Cardiac muscle cell (in vitro differentiated cells and primary cell): ENCODE measurements at regions not wholly inside any gene's neighbourhood (a gene's known extent, or its start where the extent isn't known, plus 50 kb on each side); places are given as distances from the start of the nearest gene placed in this dataset.
"Not testable (repeated sequence)": the region's sequence is repeated elsewhere in the genome, so short reads cannot be mapped to it uniquely, and the experiment has no call there.

Experiments used
- DNase-seq, 2 donors: peaks; one replicate each; pipeline versions ENCODE4 v3.0.0 to v3.0.0-alpha.2; 2010 to 2017; ENCODE audit warnings: low read depth in 1 of 2, low spot score in 1 of 2
- H3K27ac ChIP-seq: fragments of 200-600 bp; sonication (generic); 2 replicates; pipeline ENCODE4 v1.5.1; 2016
- H3K27me3 ChIP-seq: fragments of 200-600 bp; sonication (generic); 2 replicates; pipeline ENCODE4 v1.6.0; 2016; ENCODE audit warnings: control low read depth
- H3K36me3 ChIP-seq: fragments of 200-600 bp; sonication (generic); 2 replicates; pipeline ENCODE4 v1.5.1; 2016; ENCODE audit warnings: control low read depth
- H3K4me1 ChIP-seq: fragments of 200-600 bp; sonication (generic); 2 replicates; pipeline ENCODE4 v1.8.1; 2017; ENCODE audit warnings: low read depth, mild to moderate bottlenecking, mixed run types
- H3K4me3 ChIP-seq: fragments of 200-600 bp; sonication (generic); 2 replicates; pipeline ENCODE4 v1.5.1; 2016; ENCODE audit warnings: mild to moderate bottlenecking
- H3K9me3 ChIP-seq: fragments of 200-600 bp; sonication (generic); 2 replicates; pipeline ENCODE4 v1.5.1; 2017; ENCODE audit warnings: low read depth, mild to moderate bottlenecking, control low read depth
- CTCF ChIP-seq: IDR thresholded peaks from 2 replicates; pipeline ENCODE4 v1.5.1; 2012; ENCODE audit warnings: low read depth, mild to moderate bottlenecking, low read length

- no peaks in the 10 kb centered on the region for H3K4me1 ChIP-seq
- H3K27ac ChIP-seq = no peak overlapping the region
- H3K9me3 ChIP-seq = no peaks in the 10 kb centered on the region
- H3K27me3 ChIP-seq = no peaks in the 10 kb centered on the region
- no peak overlapping the region for H3K4me3 ChIP-seq
- TF ChIP-seq CTCF = no peak
- H3K36me3 ChIP-seq = no peaks in the 10 kb centered on the region
- no peak for DNase-seq
These were observed 64.2 kb upstream of the SPDL1 start for GRCh38 chr5:169519358-169519757.

- H3K9me3 ChIP-seq, DNase-seq, H3K36me3 ChIP-seq, H3K27ac ChIP-seq, H3K4me1 ChIP-seq, H3K4me3 ChIP-seq, H3K27me3 ChIP-seq: not testable (repeated sequence)
These were observed 64.8 kb upstream of the SPDL1 start for GRCh38 chr5:169518779-169519178.

- peaks cover 5% of the 10 kb centered on the region for H3K27me3 ChIP-seq
- H3K27ac ChIP-seq = no peak overlapping the region
- H3K9me3 ChIP-seq = no peaks in the 10 kb centered on the region
- no peak for DNase-seq
- H3K36me3 ChIP-seq = no peaks in the 10 kb centered on the region
- TF ChIP-seq CTCF = no peak
- peaks cover 12% of the 10 kb centered on the region for H3K4me1 ChIP-seq
- H3K4me3 ChIP-seq = no peak overlapping the region
These were observed 71.2 kb upstream of the SPDL1 start for GRCh38 chr5:169512385-169512784.

- TF ChIP-seq CTCF = peak; percentile 10
- no peak for DNase-seq
- Histone ChIP-seq H3K4me3 (no peak overlapping the region), H3K36me3 (no peaks in the 10 kb centered on the region), H3K9me3 (no peaks in the 10 kb centered on the region), H3K27me3 (peaks cover 5% of the 10 kb centered on the region), H3K4me1 (peaks cover 12% of the 10 kb centered on the region), H3K27ac (no peak overlapping the region)
These were observed 71.9 kb upstream of the SPDL1 start for GRCh38 chr5:169511708-169512107.

GRCh38 chr5:169507051-169507450 lies 76.5 kb upstream of the SPDL1 start:
- H3K27me3 ChIP-seq = no peaks in the 10 kb centered on the region
- TF ChIP-seq CTCF = no peak
- peaks cover 36% of the 10 kb centered on the region for H3K4me1 ChIP-seq
- DNase-seq = peak in 1 of 2 donors; percentile 11
- no peak overlapping the region for H3K4me3 ChIP-seq
- no peaks in the 10 kb centered on the region for H3K36me3 ChIP-seq
- no peaks in the 10 kb centered on the region for H3K9me3 ChIP-seq
- H3K27ac ChIP-seq = no peak overlapping the region

GRCh38 chr5:169503886-169504285 lies 79.7 kb upstream of the SPDL1 start:
- H3K27ac ChIP-seq = peak overlapping the region; percentile 44
- no peak overlapping the region for H3K4me3 ChIP-seq
- H3K4me1 ChIP-seq = peaks cover 24% of the 10 kb centered on the region
- H3K9me3 ChIP-seq = no peaks in the 10 kb centered on the region
- no peak for TF ChIP-seq CTCF
- peak; percentile 12 to 66 for DNase-seq
- no peaks in the 10 kb centered on the region for H3K36me3 ChIP-seq
- H3K27me3 ChIP-seq = no peaks in the 10 kb centered on the region
